RKO (cell line): ENCODE measurements at regions not wholly inside any gene's neighbourhood (a gene's known extent, or its start where the extent isn't known, plus 50 kb on each side); places are given as distances from the start of the nearest gene placed in this dataset.

Experiments
- DNase-seq: peaks from one replicate; pipeline ENCODE4 v3.0.0-alpha.2; 2016; ENCODE audit warnings: low spot score

DNA sequence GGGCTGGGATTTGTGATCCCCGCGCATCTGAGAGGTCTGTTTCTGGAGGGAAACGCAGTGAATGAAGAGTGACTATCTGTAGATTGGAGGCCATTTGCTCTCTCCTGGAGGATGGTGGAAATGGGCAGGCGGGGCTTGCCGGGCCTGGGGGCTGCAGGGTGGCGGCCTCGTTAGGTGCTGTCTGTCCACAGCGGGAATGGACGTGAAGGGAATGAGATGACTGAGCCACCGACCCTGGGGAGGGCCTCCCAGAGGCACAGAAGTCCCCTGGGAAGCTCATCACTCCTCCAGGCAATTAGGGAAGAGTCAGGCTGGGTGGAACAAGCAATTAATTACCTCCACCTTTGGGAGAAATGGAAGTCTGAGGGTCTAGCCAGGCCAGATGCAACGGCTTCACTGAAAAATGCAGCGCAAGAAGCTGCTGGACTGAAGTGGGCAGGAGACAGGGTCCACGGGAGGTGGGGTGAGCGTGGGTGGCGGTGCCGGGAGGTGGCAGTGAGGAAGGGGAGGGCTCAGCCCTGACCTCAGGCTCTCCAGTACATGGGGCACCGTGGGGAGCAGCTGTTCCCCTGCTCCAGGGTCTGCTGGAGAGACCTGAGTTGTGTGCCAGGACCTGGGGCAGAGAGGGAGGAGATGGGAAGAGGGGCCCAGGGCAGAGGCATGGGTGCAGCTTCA, 524.5 kb downstream of the BRD1 start:
- no peak for DNase-seq

DNA sequence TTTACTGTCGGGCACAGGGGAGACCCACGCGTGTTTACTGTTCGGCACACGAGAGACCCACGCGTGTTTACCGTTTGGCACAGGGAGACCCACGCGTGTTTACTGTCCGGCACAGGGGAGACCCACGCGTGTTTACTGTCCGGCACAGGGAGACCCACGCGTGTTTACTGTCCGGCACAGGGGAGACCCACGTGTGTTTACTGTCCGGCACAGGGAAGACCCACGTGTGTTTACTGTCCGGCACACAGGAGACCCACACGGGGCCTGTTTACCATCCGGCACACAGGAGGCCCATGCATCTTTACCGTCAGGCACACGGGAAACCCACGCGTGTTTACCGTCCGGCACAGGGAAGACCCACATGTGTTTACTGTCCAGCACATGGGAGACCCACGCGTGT, 525.1 kb downstream of the BRD1 start:
- DNase-seq = no peak

- DNase-seq = no peak
Measured at GRCh38 chr22:49302150-49302460, 525.6 kb downstream of the BRD1 start.

DNA sequence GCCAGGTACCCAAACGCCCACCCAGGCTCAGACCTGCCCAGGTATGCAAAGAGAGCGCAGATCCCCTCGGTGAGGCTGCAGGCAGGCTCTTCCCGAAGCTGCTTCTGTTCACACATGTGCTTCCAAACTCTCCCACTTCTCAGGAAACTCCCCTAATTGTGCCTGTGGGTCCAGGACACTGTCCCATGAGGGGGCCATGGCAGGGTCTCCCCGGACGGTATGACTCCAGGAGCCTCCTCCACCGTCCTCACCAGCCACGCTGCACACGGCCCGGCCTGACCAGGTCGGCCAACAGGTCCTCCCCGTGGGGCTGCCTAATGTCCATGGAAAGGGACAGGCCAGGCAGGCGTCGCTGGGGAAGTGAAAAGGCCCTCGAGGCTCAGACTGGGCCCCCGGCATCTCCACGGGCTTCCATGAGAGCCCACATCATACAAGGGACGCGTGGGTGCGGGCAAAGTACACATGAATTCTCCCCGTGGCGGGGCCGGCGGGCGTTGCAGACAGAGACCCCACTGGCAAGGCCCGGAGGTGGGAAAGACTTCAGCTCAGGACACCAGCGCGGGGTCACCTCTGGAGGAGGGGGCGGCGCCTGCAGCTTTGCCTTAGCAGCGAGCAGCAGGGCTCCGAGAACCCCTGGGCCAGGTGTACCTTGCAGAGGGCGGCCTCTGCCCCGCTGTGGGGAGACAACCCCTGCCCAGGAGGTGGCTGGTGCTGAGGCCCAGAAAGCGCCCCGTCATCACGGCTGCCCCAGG, 526.1 kb downstream of the BRD1 start:
- DNase-seq = no peak

- no peak for DNase-seq
Measured at GRCh38 chr22:49300951-49301397, 526.7 kb downstream of the BRD1 start.

- no peak for DNase-seq
Measured at GRCh38 chr22:49300241-49300640, 527.4 kb downstream of the BRD1 start.

- DNase-seq = no peak
Measured at GRCh38 chr22:49299821-49300231, 527.8 kb downstream of the BRD1 start.

DNA sequence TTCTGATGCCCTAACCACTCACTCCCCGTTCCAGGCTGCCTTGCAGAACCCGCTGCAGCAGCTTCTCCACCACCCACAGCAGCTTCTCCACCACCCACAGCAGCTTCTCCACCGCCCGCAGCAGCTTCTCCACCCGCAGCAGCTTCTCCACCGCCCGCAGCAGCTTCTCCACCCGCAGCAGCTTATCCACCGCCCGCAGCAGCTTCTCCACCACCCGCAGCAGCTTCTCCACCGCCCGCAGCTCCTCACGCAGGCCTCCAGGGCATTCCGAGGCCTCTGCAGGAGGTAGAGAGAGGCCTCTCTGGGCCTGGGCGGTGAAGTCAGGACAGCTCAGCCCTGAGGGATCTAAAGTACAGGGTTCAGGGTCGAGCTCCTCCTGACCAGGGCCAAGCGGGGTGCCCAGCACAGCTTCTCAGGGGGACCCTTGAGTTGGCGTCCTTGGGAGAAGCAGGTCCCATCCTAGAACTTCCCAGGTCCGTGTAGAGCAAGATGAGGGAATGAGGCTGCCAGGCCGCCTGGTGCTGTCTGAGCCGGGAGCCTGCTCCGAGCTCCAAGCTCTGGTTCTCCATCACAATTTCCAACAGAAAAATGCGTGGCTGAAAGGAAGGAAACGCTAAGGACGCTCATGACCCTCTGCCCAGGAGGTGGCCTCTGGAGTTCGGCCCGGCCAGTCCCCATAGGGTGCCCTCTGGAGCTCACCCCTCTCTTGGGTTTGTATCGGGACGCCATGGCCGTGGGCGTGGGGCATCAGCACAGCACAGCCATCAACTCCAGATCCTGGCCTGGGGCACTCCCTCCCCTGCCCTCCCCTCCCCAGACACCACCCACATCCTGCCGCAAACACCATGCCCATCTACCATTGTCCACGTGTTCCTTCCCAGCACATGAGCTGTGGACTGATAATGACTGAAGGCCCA, 528.6 kb downstream of the BRD1 start:
- no peak for DNase-seq

GRCh38 chr22:49297871-49298721, 529.6 kb downstream of the BRD1 start:
- DNase-seq = no peak

GRCh38 chr22:49297286-49297870, 530.3 kb downstream of the BRD1 start:
- DNase-seq = no peak

DNA sequence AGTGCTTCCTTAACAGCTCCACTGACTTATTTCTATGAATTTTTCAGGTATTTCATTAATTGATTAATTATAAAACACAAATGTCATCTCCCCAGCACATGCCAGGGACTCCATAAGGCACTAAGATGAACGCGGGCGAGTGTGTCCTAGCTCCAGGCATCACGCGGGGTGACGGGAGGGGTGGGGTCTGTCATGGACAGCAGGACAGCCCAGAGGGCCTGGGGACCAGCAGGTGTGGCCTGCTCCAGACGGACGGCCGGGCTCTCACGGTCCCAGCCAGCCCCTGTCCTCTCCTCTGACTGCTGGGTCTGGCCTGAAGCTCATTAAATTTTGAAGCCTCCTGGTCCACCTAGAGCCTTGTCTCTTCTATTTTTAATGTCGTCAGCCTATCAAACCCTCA, 531.1 kb downstream of the BRD1 start:
- no peak for DNase-seq

DNA sequence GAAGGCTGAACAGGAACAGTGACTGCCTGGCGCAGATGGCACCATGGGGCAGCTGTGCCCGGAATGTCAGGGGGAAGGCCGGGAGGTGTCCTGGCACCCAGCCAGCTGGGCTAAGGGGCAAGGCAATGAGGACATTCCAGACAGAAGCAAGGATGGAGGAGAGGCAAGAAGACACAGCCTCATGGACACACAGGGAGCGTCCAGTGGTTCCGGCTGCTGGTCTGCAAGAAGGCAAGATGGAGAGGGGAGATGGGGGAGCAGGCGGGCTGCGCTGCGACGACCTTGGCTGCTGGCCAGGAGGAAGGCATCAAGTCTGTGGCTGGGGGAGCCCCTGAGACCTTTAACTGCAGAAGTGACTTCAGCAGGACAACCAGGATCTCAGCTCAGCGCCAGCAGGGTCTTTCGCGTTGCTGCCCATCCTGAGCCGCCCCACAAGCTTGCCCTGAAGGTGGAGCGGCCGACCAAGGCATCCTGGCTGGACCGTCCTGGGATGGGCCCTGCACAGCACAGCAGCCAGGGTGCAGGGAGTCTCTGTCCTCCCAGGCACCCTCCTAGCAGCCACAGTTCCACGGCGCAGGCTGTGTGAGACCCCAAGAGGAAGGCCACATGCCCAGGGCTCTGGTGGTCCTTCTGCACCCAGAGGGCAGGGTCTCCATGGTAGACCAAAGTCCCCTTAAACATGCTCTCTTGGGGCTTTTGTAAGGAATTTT, 531.7 kb downstream of the BRD1 start:
- DNase-seq = no peak

DNA sequence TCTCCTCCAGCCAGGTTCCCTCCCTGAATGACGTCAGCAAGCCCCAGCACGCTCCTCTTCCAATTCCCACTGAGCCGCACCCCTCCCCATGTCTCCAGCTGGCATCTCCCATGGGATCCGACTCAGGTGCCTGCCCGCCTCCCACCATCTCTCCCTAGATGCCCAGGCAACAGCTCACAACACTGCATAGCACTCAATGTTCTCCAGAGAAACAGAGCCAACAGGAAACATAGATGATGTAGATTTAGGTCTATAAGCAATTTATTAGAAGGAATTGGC, 532.3 kb downstream of the BRD1 start:
- no peak for DNase-seq

DNA sequence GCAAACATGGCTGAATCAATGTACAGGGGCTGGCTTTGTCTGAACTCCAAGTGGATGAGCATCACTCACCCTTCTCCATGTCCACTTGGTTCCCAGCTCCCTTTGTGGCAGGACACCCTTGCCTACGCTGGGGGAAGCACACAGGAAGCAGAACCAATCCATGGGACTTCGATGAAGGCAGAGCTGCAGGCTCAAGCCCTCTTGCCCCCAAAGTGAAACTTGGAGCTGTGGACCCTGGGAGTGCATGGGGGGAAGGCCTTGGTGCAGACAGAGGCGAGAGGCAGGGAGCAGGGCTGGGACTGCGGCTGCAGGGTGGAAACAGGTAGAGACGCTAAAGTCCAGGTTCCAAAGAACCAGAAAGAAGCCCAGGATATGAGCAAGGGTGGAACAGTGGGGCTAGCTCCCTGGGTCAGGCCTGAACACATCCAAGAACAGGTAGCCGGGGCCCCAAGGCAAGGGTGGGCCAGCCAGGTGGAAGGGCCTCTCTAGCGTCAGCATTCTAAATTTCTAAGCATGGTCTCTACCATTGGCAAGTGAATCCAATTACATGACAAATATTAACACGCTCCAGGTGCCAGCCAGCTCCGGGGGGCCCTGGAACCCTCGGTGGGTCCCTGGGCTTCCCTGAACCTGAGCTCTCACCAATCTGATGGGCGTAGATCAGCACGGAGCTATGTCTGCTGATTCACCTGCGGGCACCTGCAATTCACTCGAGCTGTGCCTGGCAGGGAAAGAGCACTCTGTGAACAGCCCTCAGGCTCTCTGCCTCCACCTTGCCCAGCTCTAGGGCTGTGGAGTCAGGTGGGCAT, 532.8 kb downstream of the BRD1 start:
- DNase-seq = no peak

GRCh38 chr22:49292909-49293308, 534.8 kb downstream of the BRD1 start:
- no peak for DNase-seq

- DNase-seq = no peak
Measured at GRCh38 chr22:49291781-49292180, 535.9 kb downstream of the BRD1 start.

DNA sequence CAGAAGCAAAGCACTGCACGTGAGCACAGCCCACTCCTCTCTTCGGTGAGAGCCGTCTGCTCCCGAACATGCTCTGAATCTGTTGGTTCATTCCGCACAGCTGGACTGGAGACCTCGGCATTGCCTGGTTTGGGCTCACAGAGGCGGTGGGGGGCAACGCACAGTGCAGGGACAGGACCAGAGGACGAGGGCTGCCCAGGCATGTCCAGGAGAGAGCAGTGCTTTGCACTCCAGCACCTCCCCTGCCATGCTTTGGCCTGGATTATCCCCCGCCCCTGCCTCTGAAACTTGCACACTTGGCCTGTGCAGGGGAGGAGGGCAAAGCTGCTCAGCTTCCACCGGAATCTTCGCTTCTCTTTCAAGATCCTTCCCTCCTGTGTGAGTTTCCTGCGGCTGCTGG, 536.5 kb downstream of the BRD1 start:
- no peak for DNase-seq

GRCh38 chr22:49290711-49291110, 537.0 kb downstream of the BRD1 start:
- no peak for DNase-seq

DNA sequence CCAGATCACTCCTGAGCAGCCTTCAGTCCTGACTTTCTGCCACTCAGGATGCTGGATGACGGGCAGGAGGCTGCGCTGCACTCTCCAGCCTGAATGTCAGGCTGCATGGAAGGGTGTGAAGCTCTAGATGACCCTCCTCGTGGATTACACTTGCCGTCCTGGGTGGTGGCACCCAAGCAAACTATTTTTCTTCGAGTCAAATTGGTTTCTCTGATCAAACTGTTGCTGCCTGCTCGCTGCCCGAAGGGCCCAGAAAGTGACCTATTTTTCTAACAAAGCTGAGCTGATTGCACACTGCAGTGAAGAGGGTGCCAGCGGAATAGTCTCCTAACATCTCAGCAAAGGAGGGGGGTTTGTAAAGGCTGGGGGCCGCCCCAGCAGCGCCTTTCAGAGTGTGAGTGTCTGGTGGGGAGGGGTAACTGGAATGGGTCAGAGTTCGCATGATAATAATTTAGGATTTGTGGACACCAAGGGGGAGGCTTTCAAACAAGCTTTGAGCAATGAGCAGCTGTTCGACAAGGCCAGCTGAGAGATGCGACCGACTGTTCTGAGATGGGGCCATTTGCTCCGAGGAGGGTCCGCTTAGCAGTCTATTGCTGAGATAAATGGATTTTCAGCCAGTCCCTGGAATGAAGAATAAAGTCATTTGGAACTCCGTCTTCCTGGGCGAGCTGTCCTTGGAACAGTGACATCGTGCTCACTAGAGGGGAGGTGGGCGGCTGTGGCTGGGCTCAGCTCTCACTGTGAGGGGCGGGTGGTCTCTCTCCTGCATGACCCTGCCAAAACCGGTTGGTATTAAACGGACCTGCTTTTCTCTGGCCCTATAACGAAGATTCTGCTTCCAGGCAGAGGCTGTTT, 537.6 kb downstream of the BRD1 start:
- DNase-seq = no peak
